Fibroblast of skin of abdomen (primary cell): ENCODE measurements at regions not wholly inside any gene's neighbourhood (a gene's known extent, or its start where the extent isn't known, plus 50 kb on each side); places are given as distances from the start of the nearest gene placed in this dataset.
A peak's percentile ranks its signal among the peaks of the same experiment; 100 is the strongest.
"Not testable (repeated sequence)": the region's sequence is repeated elsewhere in the genome, so short reads cannot be mapped to it uniquely, and the experiment has no call there.

Source experiments
- DNase-seq: peaks from one replicate; pipeline ENCODE4 v3.0.0-alpha.2; 2013

- DNase-seq, result no peak
Observed at GRCh38 chr17:68700421-68700820, 99.3 kb upstream of the FAM20A start.

- DNase-seq, result no peak
Observed at GRCh38 chr17:68699936-68700335, 98.8 kb upstream of the FAM20A start.

- DNase-seq, result peak; percentile 18
Observed at GRCh38 chr17:68698746-68699145, 97.6 kb upstream of the FAM20A start.

DNA sequence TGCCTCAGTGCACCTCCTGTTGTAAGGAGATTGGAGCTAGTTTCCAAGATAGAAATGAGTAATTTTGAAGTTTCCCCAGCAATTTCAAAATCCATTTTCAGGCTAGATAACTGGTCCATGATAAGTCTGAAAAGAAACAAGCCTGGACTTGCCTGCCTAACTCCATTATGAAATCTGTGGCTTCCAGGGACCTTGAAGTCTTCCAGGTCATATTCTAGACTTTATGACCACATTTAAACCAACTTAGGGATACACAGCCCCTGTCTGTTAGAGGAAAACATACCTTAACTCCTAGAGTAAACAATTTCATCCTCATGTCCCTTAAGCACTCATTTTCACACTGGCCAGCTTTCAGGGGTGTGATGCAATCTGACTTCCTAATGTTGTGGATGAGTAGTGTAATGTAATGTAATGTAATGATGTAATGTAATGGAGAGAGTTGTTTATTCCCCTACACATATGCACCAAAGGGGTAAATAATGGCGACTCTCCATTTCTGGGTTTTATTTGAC is 96.7 kb upstream of the FAM20A start:
- peak; percentile 82 for DNase-seq

DNA sequence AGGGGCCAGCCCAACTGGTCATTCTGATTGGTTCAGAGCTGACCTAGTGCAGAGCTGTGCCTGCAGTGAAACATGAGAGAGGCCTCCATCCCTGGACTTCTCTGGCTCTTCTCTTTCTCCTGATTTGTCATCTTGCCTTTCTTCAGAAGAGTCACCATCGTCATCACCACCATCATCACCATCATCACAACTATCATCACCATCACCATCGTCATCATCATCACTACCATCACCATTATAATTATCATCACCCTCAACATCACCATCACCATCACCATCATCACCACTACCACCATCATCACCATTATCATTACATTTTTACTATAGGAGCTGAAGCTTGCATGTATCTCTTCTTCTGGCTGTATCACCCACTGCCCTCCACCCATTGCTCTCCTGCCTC is 94.5 kb upstream of the FAM20A start:
- DNase-seq, result no peak

DNA sequence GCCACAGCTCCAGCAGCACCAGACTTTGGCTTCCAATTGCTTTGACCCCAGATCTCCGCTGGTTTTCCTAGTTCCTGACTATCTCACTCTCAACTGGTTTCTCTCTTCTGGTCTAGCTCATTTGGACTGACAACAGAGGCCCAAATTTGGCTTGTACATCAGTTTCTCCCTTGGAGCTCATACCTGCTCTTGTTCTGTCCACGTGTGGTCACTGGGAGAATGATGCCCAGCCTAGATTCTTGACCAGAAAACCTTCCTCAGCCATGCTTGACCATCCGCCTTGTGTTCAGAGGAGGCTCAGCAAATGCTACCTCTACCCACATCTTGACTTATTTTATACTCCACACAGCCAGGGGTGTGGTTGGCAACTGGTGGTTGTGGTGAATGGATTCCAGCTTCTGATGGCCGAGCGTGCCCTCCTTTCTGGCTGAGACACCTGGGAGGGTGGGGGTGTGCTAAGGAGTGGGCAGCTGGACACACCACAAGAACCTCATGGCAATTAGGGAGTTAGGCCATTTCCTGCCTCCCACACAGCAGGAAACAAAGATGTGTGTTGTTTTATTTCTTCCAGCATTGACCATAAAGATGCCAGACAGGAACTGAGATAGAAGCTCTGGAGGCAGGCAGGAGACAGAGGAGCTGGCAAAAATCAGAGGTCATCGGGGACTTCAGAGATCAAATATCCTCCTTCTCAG is 93.8 kb upstream of the FAM20A start:
- DNase-seq, result no peak

DNA sequence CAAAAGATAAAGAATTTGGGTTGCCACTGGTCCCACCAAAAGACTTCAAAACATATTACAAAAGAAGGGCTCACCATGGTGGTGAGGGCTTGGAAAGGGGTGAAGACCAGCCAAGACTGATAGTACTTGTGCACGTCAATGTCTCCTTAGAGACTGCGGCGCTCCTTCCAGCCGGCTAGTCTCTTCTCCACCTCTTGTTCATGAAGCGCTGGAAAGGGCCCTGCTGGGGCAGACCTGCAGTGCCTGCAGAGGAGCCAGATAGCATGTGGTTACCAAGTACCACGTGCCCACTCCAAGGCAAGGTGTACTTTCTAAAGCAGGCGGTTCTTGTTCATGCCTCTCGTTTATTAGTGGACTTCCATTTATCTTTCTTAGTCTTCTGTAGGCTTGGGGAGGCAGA is 92.7 kb upstream of the FAM20A start:
- DNase-seq, result no peak

DNA sequence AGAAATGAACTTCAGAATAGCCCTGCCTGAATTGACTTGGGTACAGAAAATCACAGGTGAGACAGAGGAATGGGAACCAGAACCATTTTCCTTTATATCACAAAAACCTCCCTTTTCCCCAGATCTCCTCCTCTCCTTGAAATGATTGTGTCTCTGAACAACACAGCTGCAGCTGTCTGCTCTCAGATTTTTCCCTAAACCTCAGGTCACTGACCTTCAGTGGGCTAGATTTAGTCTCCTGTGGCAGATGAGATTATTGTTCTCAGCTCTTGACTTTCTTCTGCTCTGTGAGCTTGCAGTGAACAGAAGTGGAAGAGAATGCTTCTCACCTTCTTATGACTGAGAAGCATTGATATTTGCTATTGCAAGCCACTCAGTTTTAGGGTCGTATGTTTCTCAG is 92.3 kb upstream of the FAM20A start:
- DNase-seq, result no peak

DNA sequence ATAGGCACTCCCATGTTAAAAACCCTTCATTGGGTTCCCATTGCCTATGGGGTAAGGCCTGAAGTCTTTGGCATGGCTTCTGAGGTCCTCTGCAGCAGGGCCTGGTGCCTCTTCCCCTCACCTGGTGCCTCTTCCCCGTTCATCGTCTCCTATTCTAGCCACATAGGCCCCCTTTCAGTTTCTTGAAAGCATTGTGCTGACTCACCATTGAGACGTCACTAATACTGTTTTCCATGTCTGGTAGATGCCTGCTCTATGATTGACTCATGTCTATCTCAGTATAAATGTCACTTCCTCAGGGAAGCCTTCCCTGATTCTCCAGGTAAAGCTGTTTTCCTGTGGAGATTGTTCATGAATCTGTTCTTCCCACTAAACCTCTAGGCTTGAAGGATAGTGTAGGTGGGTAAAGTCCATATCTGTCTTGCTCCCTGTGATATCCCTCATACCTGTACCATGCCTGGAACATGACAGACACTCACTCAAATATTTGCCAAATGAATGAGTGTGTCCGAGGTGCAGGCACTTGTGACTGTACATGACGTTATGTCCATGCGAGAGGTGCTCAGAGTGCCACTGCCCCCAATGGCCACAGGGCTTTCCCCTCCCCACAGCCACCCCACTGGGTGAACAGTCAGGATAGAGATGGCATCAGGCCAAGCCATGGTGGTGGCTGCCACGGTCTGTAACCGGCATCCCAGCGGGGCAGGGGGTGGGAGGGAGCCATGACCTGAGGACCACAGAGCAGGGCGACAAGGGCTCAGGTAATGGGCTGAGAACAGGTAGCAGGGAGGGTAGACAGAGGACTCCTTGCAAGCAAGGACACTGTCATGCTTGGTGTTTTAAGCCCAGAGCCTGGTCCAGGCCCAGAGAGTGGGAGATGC is 85.2 kb upstream of the FAM20A start:
- no peak for DNase-seq

DNA sequence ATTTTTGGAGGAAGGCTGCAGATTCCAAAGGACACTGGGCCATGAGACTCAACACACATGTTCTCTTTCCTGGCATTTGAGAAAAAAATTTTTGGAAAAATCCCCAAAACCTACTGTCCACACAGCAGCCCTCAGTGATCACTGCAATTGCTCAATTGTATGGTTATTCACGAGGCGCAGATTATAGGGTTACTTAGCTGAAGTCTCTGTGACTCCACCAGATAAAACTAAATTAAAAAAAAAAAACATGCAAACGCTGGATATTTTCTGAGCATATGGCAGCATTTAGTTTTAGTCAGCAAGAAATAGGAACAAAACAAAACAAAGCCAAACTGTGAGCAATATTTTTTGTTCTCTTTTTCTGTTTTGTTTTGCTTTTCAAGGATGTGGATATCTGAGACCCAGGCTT is 83.8 kb upstream of the FAM20A start:
- no peak for DNase-seq

DNA sequence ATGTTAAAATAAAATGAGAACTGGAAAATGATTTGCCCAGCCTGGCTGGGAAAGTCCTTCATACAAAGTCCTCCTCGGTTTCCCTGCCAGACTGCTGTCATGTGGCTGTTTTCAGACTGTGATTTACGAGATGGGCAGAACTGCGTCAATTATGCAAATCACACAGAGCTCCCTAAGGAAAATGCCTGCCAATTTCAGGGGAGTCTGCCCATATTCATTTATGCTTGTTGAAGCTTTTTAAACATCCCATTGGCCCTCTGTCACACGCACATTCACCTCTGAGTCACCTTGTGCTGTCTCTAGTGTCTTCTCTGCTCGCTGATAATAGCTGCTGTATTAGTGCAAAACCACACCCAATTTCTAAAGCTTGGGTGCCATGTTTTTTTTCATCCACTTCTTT is 81.7 kb upstream of the FAM20A start:
- DNase-seq, result no peak

DNA sequence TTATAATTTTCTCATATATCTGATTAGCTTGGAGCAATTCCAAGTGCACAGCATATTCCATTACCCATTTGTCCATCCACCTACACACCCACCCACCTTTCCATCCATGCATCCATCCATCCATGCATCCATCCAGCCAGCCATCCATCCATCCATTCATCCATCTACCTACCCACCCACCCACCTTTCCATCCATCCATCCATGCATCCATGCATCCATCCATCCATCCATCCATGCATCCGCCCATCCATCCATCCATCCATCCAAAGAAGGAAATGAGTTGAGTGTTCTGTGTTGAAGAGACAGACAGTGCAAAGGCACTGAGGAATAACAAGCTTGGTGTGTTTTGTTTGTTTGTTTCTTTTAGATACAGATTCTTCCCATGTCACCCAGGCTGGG is 78.7 kb upstream of the FAM20A start:
- no peak for DNase-seq

GRCh38 chr17:68676856-68677255 is 75.7 kb upstream of the FAM20A start:
- no peak for DNase-seq

DNA sequence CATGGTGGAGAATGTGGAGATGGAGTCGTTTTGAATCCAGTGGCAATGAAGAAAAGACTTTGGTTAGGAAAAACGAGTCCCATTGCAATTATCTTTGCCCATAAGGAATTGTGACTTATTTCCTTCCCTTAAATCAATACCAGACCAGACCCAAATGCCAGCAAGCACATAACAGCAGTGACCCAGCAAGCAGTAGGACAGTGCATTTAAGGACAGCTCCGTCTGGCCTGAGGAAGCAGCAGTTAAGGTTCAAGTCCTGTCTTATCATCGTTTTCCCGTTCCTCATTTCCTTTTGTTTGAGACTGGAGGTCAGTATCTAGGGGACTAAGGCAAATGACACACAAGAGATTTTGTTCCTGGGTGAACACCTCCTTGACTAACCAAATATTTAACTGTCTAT is 74.6 kb upstream of the FAM20A start:
- no peak for DNase-seq

- DNase-seq, result peak; percentile 8
Observed at GRCh38 chr17:68674029-68674925, 73.1 kb upstream of the FAM20A start.

GRCh38 chr17:68670967-68671693 is 70.0 kb upstream of the FAM20A start:
- no peak for DNase-seq

DNA sequence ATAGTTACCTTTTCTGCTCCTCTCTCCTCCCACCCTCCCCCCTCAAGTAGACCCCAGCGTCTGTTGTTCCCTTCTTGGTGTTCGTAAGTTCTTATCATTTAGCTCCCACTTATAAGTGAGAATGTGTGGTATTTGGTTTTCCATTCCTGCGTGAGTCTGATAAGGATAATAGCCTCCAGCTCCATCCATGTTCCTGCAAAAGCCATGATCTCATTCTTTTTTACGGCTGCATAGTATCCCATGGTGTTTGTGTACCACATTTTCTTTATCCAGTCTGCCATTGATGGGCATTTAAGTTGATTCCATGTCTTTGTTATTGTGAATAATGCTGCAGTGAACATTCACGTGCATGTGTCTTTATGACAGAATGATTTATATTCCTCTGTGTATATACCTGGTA is 65.3 kb upstream of the FAM20A start:
- not testable (repeated sequence) for DNase-seq

- DNase-seq, result no peak
Observed at GRCh38 chr17:68665373-68665772, 64.2 kb upstream of the FAM20A start.

- DNase-seq, result no peak
Observed at GRCh38 chr17:68662479-68662878, 61.3 kb upstream of the FAM20A start.

DNA sequence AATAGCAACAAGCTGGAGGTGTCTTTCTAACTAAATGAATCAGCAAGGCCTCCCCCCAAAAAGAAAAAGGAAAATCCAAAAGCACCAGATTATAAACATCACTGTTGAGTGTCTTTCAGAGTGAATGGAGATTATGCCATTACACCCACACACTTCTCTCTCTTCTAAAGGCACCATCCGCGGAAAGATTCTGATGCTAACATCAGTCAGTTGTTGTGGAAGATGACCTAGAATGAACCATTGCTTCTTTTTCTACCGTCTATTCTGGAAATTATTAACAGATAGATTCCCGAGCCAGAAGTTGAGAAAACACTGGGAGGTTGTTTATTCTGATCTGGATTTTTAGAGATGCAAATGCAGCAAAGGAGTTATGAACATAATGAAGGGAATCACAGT is 60.9 kb upstream of the FAM20A start:
- no peak for DNase-seq

- DNase-seq, result no peak
Observed at GRCh38 chr17:68661265-68662036, 60.3 kb upstream of the FAM20A start.
